SU-DHL-6 (cell line): ENCODE measurements at regions not wholly inside any gene's neighbourhood (a gene's known extent, or its start where the extent isn't known, plus 50 kb on each side); places are given as distances from the start of the nearest gene placed in this dataset.

Experiments used
- H2AFZ ChIP-seq: fragments of 200-600 bp; sonication (generic); 2 replicates; pipeline ENCODE4 v1.6.1; 2014; ENCODE audit warnings: low read depth, mild to moderate bottlenecking, moderate library complexity, mixed read lengths, antibody characterized with exemption, low read length; ENCODE audit not compliant: severe bottlenecking
- H3F3A ChIP-seq: fragments of 200-600 bp; shearing (Covaris generic); 2 replicates; pipeline ENCODE4 v1.6.0; 2016; ENCODE audit warnings: antibody characterized with exemption, mild to moderate bottlenecking; ENCODE audit not compliant: insufficient read depth
- H3K27ac ChIP-seq: fragments of 200-600 bp; sonication (generic); 2 replicates; pipeline ENCODE4 v1.5.1; 2016; ENCODE audit warnings: low read depth, mild to moderate bottlenecking, low read length, moderate library complexity, mixed read lengths
- H3K27me3 ChIP-seq: fragments of 200-600 bp; sonication (generic), shearing (Covaris generic); 2 replicates; pipeline ENCODE4 v1.6.0; 2014; ENCODE audit warnings: mild to moderate bottlenecking, low read length
- H3K36me3 ChIP-seq: fragments of 200-600 bp; sonication (generic); 2 replicates; pipeline ENCODE4 v1.6.1; 2014; ENCODE audit warnings: mild to moderate bottlenecking, low read length, mixed read lengths
- H3K4me2 ChIP-seq: fragments of 300-600, 200-600 bp; shearing (Covaris generic), sonication (generic); 2 replicates; pipeline ENCODE4 v1.6.0; 2014; ENCODE audit warnings: low read length, low read depth, mild to moderate bottlenecking; ENCODE audit not compliant: poor library complexity, severe bottlenecking
- H3K4me3 ChIP-seq: fragments of 200-600 bp; sonication (generic); 2 replicates; pipeline ENCODE4 v1.5.1; 2014; ENCODE audit warnings: antibody characterized with exemption, low read length, mild to moderate bottlenecking, mixed read lengths; ENCODE audit not compliant: insufficient read depth, poor library complexity, severe bottlenecking
- H3K79me2 ChIP-seq: fragments of 200-600 bp; sonication (generic); 2 replicates; pipeline ENCODE4 v1.6.1; 2014; ENCODE audit warnings: mild to moderate bottlenecking, low read length, moderate library complexity; ENCODE audit not compliant: insufficient read depth
- H3K9ac ChIP-seq: fragments of 200-600 bp; sonication (generic); 2 replicates; pipeline ENCODE4 v1.7.0; 2014; ENCODE audit warnings: mild to moderate bottlenecking, low read length
- H3K9me2 ChIP-seq: fragments of 200-600 bp; sonication (generic); replicated peaks from 2 replicates; pipeline ENCODE4 v1.6.1; 2014; ENCODE audit warnings: low read length; ENCODE audit not compliant: insufficient read depth
- H3K9me3 ChIP-seq: fragments of 200-600 bp; sonication (generic); 2 replicates; pipeline ENCODE4 v1.6.1; 2014; ENCODE audit warnings: low read length, mixed read lengths; ENCODE audit not compliant: insufficient read depth
- H4K20me1 ChIP-seq: fragments of 200-600 bp; sonication (generic); 2 replicates; pipeline ENCODE4 v1.6.1; 2014; ENCODE audit warnings: low read depth, mild to moderate bottlenecking, antibody characterized with exemption, low read length, moderate library complexity, mixed read lengths
- CTCF ChIP-seq: fragments of 200-600 bp; sonication (generic); IDR thresholded peaks from one replicate; pipeline ENCODE4 v1.5.1; 2017; ENCODE audit warnings: antibody characterized with exemption, mild to moderate bottlenecking, low read length, moderate library complexity; ENCODE audit not compliant: insufficient read depth, poor library complexity, severe bottlenecking
- EZH2phosphoT487 ChIP-seq: fragments of 200-600 bp; sonication (generic), shearing (Covaris generic); conservative IDR thresholded peaks from 2 replicates; pipeline ENCODE4 v1.6.1; 2018; ENCODE audit warnings: mild to moderate bottlenecking, antibody characterized with exemption, low read length, moderate library complexity, mixed read lengths

GRCh38 chr2:190117305-190117704 lies 54.8 kb upstream of the MSTN start:
- H2AFZ ChIP-seq = no peak overlapping the region
- no peaks in the 10 kb centered on the region for H3F3A ChIP-seq
- no peaks in the 10 kb centered on the region for H3K79me2 ChIP-seq
- no peak overlapping the region for H3K4me2 ChIP-seq
- H3K27ac ChIP-seq = no peak overlapping the region
- H3K27me3 ChIP-seq = no peaks in the 10 kb centered on the region
- H3K9me2 ChIP-seq = no peaks in the 10 kb centered on the region
- H3K4me3 ChIP-seq = no peak overlapping the region
- H3K9me3 ChIP-seq = no peaks in the 10 kb centered on the region
- TF ChIP-seq CTCF = no peak
- no peak for TF ChIP-seq EZH2phosphoT487
- H3K36me3 ChIP-seq = no peaks in the 10 kb centered on the region
- no peak overlapping the region for H3K9ac ChIP-seq
- H4K20me1 ChIP-seq = no peaks in the 10 kb centered on the region

- Histone ChIP-seq H3F3A (no peaks in the 10 kb centered on the region), H3K4me2 (no peak overlapping the region), H2AFZ (no peak overlapping the region), H3K27me3 (no peaks in the 10 kb centered on the region), H3K4me3 (no peak overlapping the region), H4K20me1 (no peaks in the 10 kb centered on the region), H3K9me2 (no peaks in the 10 kb centered on the region), H3K9ac (no peak overlapping the region), H3K36me3 (no peaks in the 10 kb centered on the region), H3K27ac (no peak overlapping the region), H3K79me2 (no peaks in the 10 kb centered on the region), H3K9me3 (no peaks in the 10 kb centered on the region)
- TF ChIP-seq EZH2phosphoT487 (no peak), CTCF (no peak)
These were observed 50.5 kb upstream of the MSTN start for GRCh38 chr2:190113000-190113399.
